ENCODE measurements at regions not wholly inside any gene's neighbourhood (a gene's known extent, or its start where the extent isn't known, plus 50 kb on each side); places are given as distances from the start of the nearest gene placed in this dataset.

DNA sequence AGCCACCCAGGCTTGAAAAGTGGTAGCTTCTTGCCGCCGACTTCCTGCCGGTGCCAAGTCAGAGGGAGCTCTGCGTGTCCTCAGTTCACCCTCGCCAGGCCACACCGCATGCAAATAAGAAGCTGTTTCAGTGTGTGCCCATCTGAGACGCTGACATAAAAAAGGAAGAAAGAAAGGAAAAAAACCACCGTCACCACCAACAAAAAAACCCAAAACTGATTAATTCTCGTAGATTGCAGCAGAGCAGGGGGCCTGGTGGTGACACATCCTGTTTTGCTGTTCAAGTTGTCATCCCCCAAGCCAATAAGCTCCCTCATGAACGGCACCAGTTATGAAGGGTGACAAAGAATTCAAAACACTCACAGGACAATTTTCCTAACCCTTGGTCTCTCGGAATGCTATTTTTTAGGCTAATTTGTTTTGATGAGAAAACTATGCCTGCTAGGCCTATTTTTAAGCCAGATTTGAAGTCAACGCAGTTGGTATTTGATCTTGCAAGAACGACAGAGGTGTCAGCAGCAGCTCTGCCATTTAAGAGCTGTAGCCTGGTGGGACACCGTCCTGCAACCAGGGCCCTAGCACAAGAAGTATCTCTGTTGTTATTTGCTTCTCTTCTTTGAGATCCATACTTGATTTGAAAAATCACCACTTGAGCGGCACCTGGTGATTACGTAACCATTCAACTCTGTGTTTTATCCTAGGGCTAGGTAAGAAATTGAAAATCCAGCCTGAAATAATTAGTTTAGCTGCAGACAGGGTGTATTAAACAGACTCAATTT, 145.6 kb downstream of the PFKFB3 start:
- TF ChIP-seq, protein P1, sequence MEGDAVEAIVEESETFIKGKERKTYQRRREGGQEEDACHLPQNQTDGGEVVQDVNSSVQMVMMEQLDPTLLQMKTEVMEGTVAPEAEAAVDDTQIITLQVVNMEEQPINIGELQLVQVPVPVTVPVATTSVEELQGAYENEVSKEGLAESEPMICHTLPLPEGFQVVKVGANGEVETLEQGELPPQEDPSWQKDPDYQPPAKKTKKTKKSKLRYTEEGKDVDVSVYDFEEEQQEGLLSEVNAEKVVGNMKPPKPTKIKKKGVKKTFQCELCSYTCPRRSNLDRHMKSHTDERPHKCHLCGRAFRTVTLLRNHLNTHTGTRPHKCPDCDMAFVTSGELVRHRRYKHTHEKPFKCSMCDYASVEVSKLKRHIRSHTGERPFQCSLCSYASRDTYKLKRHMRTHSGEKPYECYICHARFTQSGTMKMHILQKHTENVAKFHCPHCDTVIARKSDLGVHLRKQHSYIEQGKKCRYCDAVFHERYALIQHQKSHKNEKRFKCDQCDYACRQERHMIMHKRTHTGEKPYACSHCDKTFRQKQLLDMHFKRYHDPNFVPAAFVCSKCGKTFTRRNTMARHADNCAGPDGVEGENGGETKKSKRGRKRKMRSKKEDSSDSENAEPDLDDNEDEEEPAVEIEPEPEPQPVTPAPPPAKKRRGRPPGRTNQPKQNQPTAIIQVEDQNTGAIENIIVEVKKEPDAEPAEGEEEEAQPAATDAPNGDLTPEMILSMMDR (tag by site-specific recombination; IDR thresholded peaks at IDR 0.05), result no peak
- TF ChIP-seq ZBTB8A (tag by site-specific recombination; IDR thresholded peaks at IDR 0.05) (no peak), SP2 (tag by site-specific recombination; IDR thresholded peaks at IDR 0.05) (no peak), GLIS2 (tag by site-specific recombination; IDR thresholded peaks at IDR 0.05) (no peak), TCF7L2 (IDR thresholded peaks at IDR 0.05; ENCODE audit: borderline replicate concordance, low read depth, low read length) (no peak), SETDB1 (IDR thresholded peaks at IDR 0.05; ENCODE audit: insufficient read length, low read length) (no peak), ZNF23 (tag by site-specific recombination; IDR thresholded peaks at IDR 0.05; ENCODE audit: borderline replicate concordance) (no peak), ZNF777 (tag by site-specific recombination; IDR thresholded peaks at IDR 0.05; ENCODE audit: borderline replicate concordance) (no peak), ZBTB7A (tag by site-specific recombination; IDR thresholded peaks at IDR 0.05; ENCODE audit: low read depth) (no peak), RBAK (tag by site-specific recombination; IDR thresholded peaks at IDR 0.05) (no peak), ZSCAN30 (tag by site-specific recombination; IDR thresholded peaks at IDR 0.05) (no peak)
- TF ChIP-seq, protein P2, sequence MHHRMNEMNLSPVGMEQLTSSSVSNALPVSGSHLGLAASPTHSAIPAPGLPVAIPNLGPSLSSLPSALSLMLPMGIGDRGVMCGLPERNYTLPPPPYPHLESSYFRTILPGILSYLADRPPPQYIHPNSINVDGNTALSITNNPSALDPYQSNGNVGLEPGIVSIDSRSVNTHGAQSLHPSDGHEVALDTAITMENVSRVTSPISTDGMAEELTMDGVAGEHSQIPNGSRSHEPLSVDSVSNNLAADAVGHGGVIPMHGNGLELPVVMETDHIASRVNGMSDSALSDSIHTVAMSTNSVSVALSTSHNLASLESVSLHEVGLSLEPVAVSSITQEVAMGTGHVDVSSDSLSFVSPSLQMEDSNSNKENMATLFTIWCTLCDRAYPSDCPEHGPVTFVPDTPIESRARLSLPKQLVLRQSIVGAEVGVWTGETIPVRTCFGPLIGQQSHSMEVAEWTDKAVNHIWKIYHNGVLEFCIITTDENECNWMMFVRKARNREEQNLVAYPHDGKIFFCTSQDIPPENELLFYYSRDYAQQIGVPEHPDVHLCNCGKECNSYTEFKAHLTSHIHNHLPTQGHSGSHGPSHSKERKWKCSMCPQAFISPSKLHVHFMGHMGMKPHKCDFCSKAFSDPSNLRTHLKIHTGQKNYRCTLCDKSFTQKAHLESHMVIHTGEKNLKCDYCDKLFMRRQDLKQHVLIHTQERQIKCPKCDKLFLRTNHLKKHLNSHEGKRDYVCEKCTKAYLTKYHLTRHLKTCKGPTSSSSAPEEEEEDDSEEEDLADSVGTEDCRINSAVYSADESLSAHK (tag by site-specific recombination; IDR thresholded peaks at IDR 0.05), result no peak

Data from HEK293 (cell line).